RWPE2 (cell line): ENCODE measurements at regions not wholly inside any gene's neighbourhood (a gene's known extent, or its start where the extent isn't known, plus 50 kb on each side); places are given as distances from the start of the nearest gene placed in this dataset.

Experiments
- ATAC-seq: fragments of 200-7000 bp; cut with Tn5 transposase; 3 replicates; pipeline ENCODE4 v1.9.1; 2021; ENCODE audit warnings: low read depth
- DNase-seq: peaks from one replicate; pipeline ENCODE4 v3.0.0-alpha.2; 2020; ENCODE audit warnings: low spot score
- H3K27ac ChIP-seq: fragments of 450-650 bp; 2 replicates; pipeline ENCODE4 v1.5.1; 2017; ENCODE audit warnings: mild to moderate bottlenecking; ENCODE audit not compliant: poor library complexity, severe bottlenecking
- H3K27me3 ChIP-seq: fragments of 250-450 bp; sonication (Bioruptor Pico); 2 replicates; pipeline ENCODE4 v1.5.1; 2021; ENCODE audit warnings: mild to moderate bottlenecking, moderate library complexity; ENCODE audit not compliant: insufficient read depth, poor library complexity, severe bottlenecking
- H3K36me3 ChIP-seq: fragments of 250-450 bp; sonication (Bioruptor Pico); 2 replicates; pipeline ENCODE4 v1.5.1; 2020; ENCODE audit warnings: low read depth, mild to moderate bottlenecking, moderate library complexity
- H3K4me1 ChIP-seq: fragments of 250-450 bp; sonication (Bioruptor Pico); 2 replicates; pipeline ENCODE4 v1.5.1; 2021; ENCODE audit warnings: mild to moderate bottlenecking, moderate library complexity; ENCODE audit not compliant: insufficient read depth, poor library complexity, severe bottlenecking
- H3K4me3 ChIP-seq: fragments of 250-450 bp; sonication (Bioruptor Pico); 2 replicates; pipeline ENCODE4 v1.5.1; 2021; ENCODE audit warnings: mild to moderate bottlenecking, moderate library complexity; ENCODE audit not compliant: severe bottlenecking
- H3K9me3 ChIP-seq: fragments of 250-450 bp; sonication (Bioruptor Pico); 2 replicates; pipeline ENCODE4 v1.5.1; 2021; ENCODE audit warnings: mild to moderate bottlenecking, moderate library complexity; ENCODE audit not compliant: severe bottlenecking
- CTCF ChIP-seq: fragments of 450-650 bp; IDR thresholded peaks from one replicate; pipeline ENCODE4 v1.5.1; 2017; ENCODE audit warnings: mild to moderate bottlenecking, moderate library complexity; ENCODE audit not compliant: poor library complexity, severe bottlenecking

- H3K27me3 ChIP-seq: no peaks in the 10 kb centered on the region
- H3K36me3 ChIP-seq: no peaks in the 10 kb centered on the region
- H3K4me1 ChIP-seq: no peaks in the 10 kb centered on the region
- no peak for ATAC-seq
- no peak overlapping the region for H3K27ac ChIP-seq
- no peak for DNase-seq
- no peak for TF ChIP-seq CTCF
- H3K4me3 ChIP-seq: no peak overlapping the region
- no peaks in the 10 kb centered on the region for H3K9me3 ChIP-seq
Measured at GRCh38 chr3:3232251-3232650, 52.8 kb upstream of the CRBN start.
